Cardiac muscle cell (in vitro differentiated cells and primary cell): ENCODE measurements at regions not wholly inside any gene's neighbourhood (a gene's known extent, or its start where the extent isn't known, plus 50 kb on each side); places are given as distances from the start of the nearest gene placed in this dataset.

Experiments
- DNase-seq, 2 donors: peaks; one replicate each; pipeline versions ENCODE4 v3.0.0 to v3.0.0-alpha.2; 2010 to 2017; ENCODE audit warnings: low read depth in 1 of 2, low spot score in 1 of 2
- H3K27ac ChIP-seq: fragments of 200-600 bp; sonication (generic); 2 replicates; pipeline ENCODE4 v1.5.1; 2016
- H3K27me3 ChIP-seq: fragments of 200-600 bp; sonication (generic); 2 replicates; pipeline ENCODE4 v1.6.0; 2016; ENCODE audit warnings: control low read depth
- H3K36me3 ChIP-seq: fragments of 200-600 bp; sonication (generic); 2 replicates; pipeline ENCODE4 v1.5.1; 2016; ENCODE audit warnings: control low read depth
- H3K4me1 ChIP-seq: fragments of 200-600 bp; sonication (generic); 2 replicates; pipeline ENCODE4 v1.8.1; 2017; ENCODE audit warnings: low read depth, mild to moderate bottlenecking, mixed run types
- H3K4me3 ChIP-seq: fragments of 200-600 bp; sonication (generic); 2 replicates; pipeline ENCODE4 v1.5.1; 2016; ENCODE audit warnings: mild to moderate bottlenecking
- H3K9me3 ChIP-seq: fragments of 200-600 bp; sonication (generic); 2 replicates; pipeline ENCODE4 v1.5.1; 2017; ENCODE audit warnings: low read depth, mild to moderate bottlenecking, control low read depth
- CTCF ChIP-seq: IDR thresholded peaks from 2 replicates; pipeline ENCODE4 v1.5.1; 2012; ENCODE audit warnings: low read depth, mild to moderate bottlenecking, low read length

GRCh38 chr21:31491617-31492016 is 147.6 kb upstream of the TIAM1 start:
- no peaks in the 10 kb centered on the region for H3K36me3 ChIP-seq
- H3K9me3 ChIP-seq, result no peaks in the 10 kb centered on the region
- H3K27me3 ChIP-seq, result no peaks in the 10 kb centered on the region
- TF ChIP-seq CTCF, result no peak
- H3K4me1 ChIP-seq, result no peaks in the 10 kb centered on the region
- no peak overlapping the region for H3K27ac ChIP-seq
- no peak for DNase-seq
- no peak overlapping the region for H3K4me3 ChIP-seq

GRCh38 chr21:31490443-31490842 is 146.4 kb upstream of the TIAM1 start:
- no peaks in the 10 kb centered on the region for H3K4me1 ChIP-seq
- H3K9me3 ChIP-seq, result no peaks in the 10 kb centered on the region
- no peak overlapping the region for H3K27ac ChIP-seq
- no peak for DNase-seq
- no peaks in the 10 kb centered on the region for H3K27me3 ChIP-seq
- TF ChIP-seq CTCF, result no peak
- H3K4me3 ChIP-seq, result no peak overlapping the region
- H3K36me3 ChIP-seq, result no peaks in the 10 kb centered on the region

- Histone ChIP-seq H3K36me3 (no peaks in the 10 kb centered on the region), H3K4me3 (no peak overlapping the region), H3K27me3 (no peaks in the 10 kb centered on the region), H3K4me1 (no peaks in the 10 kb centered on the region), H3K9me3 (no peaks in the 10 kb centered on the region), H3K27ac (no peak overlapping the region)
- TF ChIP-seq CTCF, result no peak
- DNase-seq, result no peak
Observed at GRCh38 chr21:31489726-31490125, 145.7 kb upstream of the TIAM1 start.

GRCh38 chr21:31489014-31489413 is 145.0 kb upstream of the TIAM1 start:
- no peak for TF ChIP-seq CTCF
- Histone ChIP-seq H3K27ac (no peak overlapping the region), H3K4me1 (no peaks in the 10 kb centered on the region), H3K4me3 (no peak overlapping the region), H3K9me3 (no peaks in the 10 kb centered on the region), H3K27me3 (no peaks in the 10 kb centered on the region), H3K36me3 (no peaks in the 10 kb centered on the region)
- DNase-seq, result no peak

GRCh38 chr21:31484219-31484618 is 140.2 kb upstream of the TIAM1 start:
- Histone ChIP-seq H3K9me3 (no peaks in the 10 kb centered on the region), H3K4me1 (no peaks in the 10 kb centered on the region), H3K36me3 (no peaks in the 10 kb centered on the region), H3K4me3 (no peak overlapping the region), H3K27me3 (no peaks in the 10 kb centered on the region), H3K27ac (no peak overlapping the region)
- no peak for DNase-seq
- no peak for TF ChIP-seq CTCF

- no peaks in the 10 kb centered on the region for H3K9me3 ChIP-seq
- H3K27me3 ChIP-seq, result no peaks in the 10 kb centered on the region
- no peak for DNase-seq
- H3K36me3 ChIP-seq, result no peaks in the 10 kb centered on the region
- H3K4me3 ChIP-seq, result no peak overlapping the region
- H3K27ac ChIP-seq, result no peak overlapping the region
- H3K4me1 ChIP-seq, result no peaks in the 10 kb centered on the region
- no peak for TF ChIP-seq CTCF
Observed at GRCh38 chr21:31483146-31483545, 139.1 kb upstream of the TIAM1 start.
